ENCODE measurements at regions not wholly inside any gene's neighbourhood (a gene's known extent, or its start where the extent isn't known, plus 50 kb on each side); places are given as distances from the start of the nearest gene placed in this dataset.

- TF ChIP-seq, protein P1, sequence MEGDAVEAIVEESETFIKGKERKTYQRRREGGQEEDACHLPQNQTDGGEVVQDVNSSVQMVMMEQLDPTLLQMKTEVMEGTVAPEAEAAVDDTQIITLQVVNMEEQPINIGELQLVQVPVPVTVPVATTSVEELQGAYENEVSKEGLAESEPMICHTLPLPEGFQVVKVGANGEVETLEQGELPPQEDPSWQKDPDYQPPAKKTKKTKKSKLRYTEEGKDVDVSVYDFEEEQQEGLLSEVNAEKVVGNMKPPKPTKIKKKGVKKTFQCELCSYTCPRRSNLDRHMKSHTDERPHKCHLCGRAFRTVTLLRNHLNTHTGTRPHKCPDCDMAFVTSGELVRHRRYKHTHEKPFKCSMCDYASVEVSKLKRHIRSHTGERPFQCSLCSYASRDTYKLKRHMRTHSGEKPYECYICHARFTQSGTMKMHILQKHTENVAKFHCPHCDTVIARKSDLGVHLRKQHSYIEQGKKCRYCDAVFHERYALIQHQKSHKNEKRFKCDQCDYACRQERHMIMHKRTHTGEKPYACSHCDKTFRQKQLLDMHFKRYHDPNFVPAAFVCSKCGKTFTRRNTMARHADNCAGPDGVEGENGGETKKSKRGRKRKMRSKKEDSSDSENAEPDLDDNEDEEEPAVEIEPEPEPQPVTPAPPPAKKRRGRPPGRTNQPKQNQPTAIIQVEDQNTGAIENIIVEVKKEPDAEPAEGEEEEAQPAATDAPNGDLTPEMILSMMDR (optimal IDR thresholded peaks at IDR 0.05 in 1 of 3, IDR thresholded peaks at IDR 0.05 in 1 of 3, conservative IDR thresholded peaks at IDR 0.05 in 1 of 3; ENCODE audit: extremely low read depth in 1 of 3, insufficient read depth in 2 of 3, low read length in 3 of 3) = no peak
- TF ChIP-seq EZH2 (IDR thresholded peaks at IDR 0.05; ENCODE audit: low read length) = no peak
- H3K27ac ChIP-seq (ENCODE audit: control insufficient read depth, insufficient read depth, low read length) = no peak overlapping the region
- H3K4me1 ChIP-seq (ENCODE audit: control insufficient read depth, extremely low read depth, insufficient read depth, low read length) = no peaks in the 10 kb centered on the region
- H3K9ac ChIP-seq (ENCODE audit: control insufficient read depth, extremely low read depth, insufficient read depth, low read length) = no peak overlapping the region
- FAIRE-seq (no peak), DNase-seq (ENCODE audit: low read depth, low spot score) (no peak)
- no peaks in the 10 kb centered on the region for H4K20me1 ChIP-seq (ENCODE audit: control insufficient read depth, extremely low read depth, insufficient read depth, low read length)
- H3K4me2 ChIP-seq (ENCODE audit: control insufficient read depth, extremely low read depth, insufficient read depth, low read depth, low read length) = no peak overlapping the region
- no peaks in the 10 kb centered on the region for H3K9me1 ChIP-seq (ENCODE audit: control insufficient read depth, extremely low read depth, insufficient read depth, low read length)
- H3K27me3 ChIP-seq (ENCODE audit: control insufficient read depth, extremely low read depth, insufficient read depth, low read length) = no peaks in the 10 kb centered on the region
- H3K9me3 ChIP-seq (ENCODE audit: control insufficient read depth, low read depth, low read length) = no peaks in the 10 kb centered on the region
- no peak overlapping the region for H2AFZ ChIP-seq (ENCODE audit: control insufficient read depth, low read length)
- H3K4me3 ChIP-seq (ENCODE audit: control insufficient read depth in 2 of 3, extremely low read depth in 1 of 3, insufficient read depth in 2 of 3, low read depth in 1 of 3, low read length in 3 of 3) = no peak overlapping the region
- no peaks in the 10 kb centered on the region for H3K79me2 ChIP-seq (ENCODE audit: control insufficient read depth, insufficient read depth, low read length)
- dilution Hi-C loops (cut with MboI; ENCODE audit: extremely low pct_ligation_motif_present, low sequenced_read_pairs) = no loop called here
- no peaks in the 10 kb centered on the region for H3K36me3 ChIP-seq (ENCODE audit: control insufficient read depth in 2 of 2, extremely low read depth in 1 of 2, insufficient read depth in 2 of 2, low read length in 2 of 2)
Observed at GRCh38 chr13:80074143-80074752, 266.7 kb downstream of the SPRY2 start.

GRCh38 chr13:80072231-80072630 lies 268.7 kb downstream of the SPRY2 start:
- no peaks in the 10 kb centered on the region for H3K36me3 ChIP-seq (ENCODE audit: control insufficient read depth in 2 of 2, extremely low read depth in 1 of 2, insufficient read depth in 2 of 2, low read length in 2 of 2)
- no peaks in the 10 kb centered on the region for H3K27me3 ChIP-seq (ENCODE audit: control insufficient read depth, extremely low read depth, insufficient read depth, low read length)
- no peaks in the 10 kb centered on the region for H3K9me3 ChIP-seq (ENCODE audit: control insufficient read depth, low read depth, low read length)
- DNase-seq (ENCODE audit: low read depth, low spot score) = no peak
- FAIRE-seq = no peak
- dilution Hi-C loops (cut with MboI; ENCODE audit: extremely low pct_ligation_motif_present, low sequenced_read_pairs) = no loop called here
- H3K4me1 ChIP-seq (ENCODE audit: control insufficient read depth, extremely low read depth, insufficient read depth, low read length) = no peaks in the 10 kb centered on the region
- H3K27ac ChIP-seq (ENCODE audit: control insufficient read depth, insufficient read depth, low read length) = no peak overlapping the region
- TF ChIP-seq, protein P1 (optimal IDR thresholded peaks at IDR 0.05 in 1 of 3, IDR thresholded peaks at IDR 0.05 in 1 of 3, conservative IDR thresholded peaks at IDR 0.05 in 1 of 3; ENCODE audit: extremely low read depth in 1 of 3, insufficient read depth in 2 of 3, low read length in 3 of 3) = no peak
- no peak for TF ChIP-seq EZH2 (IDR thresholded peaks at IDR 0.05; ENCODE audit: low read length)
- H3K9me1 ChIP-seq (ENCODE audit: control insufficient read depth, extremely low read depth, insufficient read depth, low read length) = no peaks in the 10 kb centered on the region
- no peaks in the 10 kb centered on the region for H4K20me1 ChIP-seq (ENCODE audit: control insufficient read depth, extremely low read depth, insufficient read depth, low read length)
- H3K4me3 ChIP-seq (ENCODE audit: control insufficient read depth in 2 of 3, extremely low read depth in 1 of 3, insufficient read depth in 2 of 3, low read depth in 1 of 3, low read length in 3 of 3) = no peak overlapping the region
- H3K9ac ChIP-seq (ENCODE audit: control insufficient read depth, extremely low read depth, insufficient read depth, low read length) = no peak overlapping the region
- H3K79me2 ChIP-seq (ENCODE audit: control insufficient read depth, insufficient read depth, low read length) = no peaks in the 10 kb centered on the region
- no peak overlapping the region for H3K4me2 ChIP-seq (ENCODE audit: control insufficient read depth, extremely low read depth, insufficient read depth, low read depth, low read length)
- no peak overlapping the region for H2AFZ ChIP-seq (ENCODE audit: control insufficient read depth, low read length)

Measured in keratinocyte (primary cell).